Bronchial epithelial cell (primary cell): ENCODE measurements at regions not wholly inside any gene's neighbourhood (a gene's known extent, or its start where the extent isn't known, plus 50 kb on each side); places are given as distances from the start of the nearest gene placed in this dataset.

Experiments used
- DNase-seq: peaks from one replicate; pipeline ENCODE4 v3.0.0-alpha.2; 2010; ENCODE audit warnings: low read depth
- FAIRE-seq: peaks from 2 replicates; lab custom pipeline; 2011; peaks lifted over from hg19 to GRCh38; lab: Jason Lieb, UNC
- H3K27me3 ChIP-seq: 2 replicates; pipeline ENCODE4 v1.5.1; 2011; ENCODE audit warnings: low read length; ENCODE audit not compliant: control insufficient read depth, insufficient read depth
- H3K36me3 ChIP-seq: 2 replicates; pipeline ENCODE4 v1.5.1; 2011; ENCODE audit warnings: low read length; ENCODE audit not compliant: control insufficient read depth, insufficient read depth
- H3K4me3 ChIP-seq: 2 replicates; pipeline ENCODE4 v1.5.1; 2011; ENCODE audit warnings: mild to moderate bottlenecking, low read depth, low read length, control low read depth
- CTCF ChIP-seq: IDR thresholded peaks from 2 replicates; pipeline ENCODE4 v1.5.1; 2011; ENCODE audit warnings: mild to moderate bottlenecking, moderate library complexity, low read length, control low read depth, inconsistent platforms; ENCODE audit not compliant: insufficient read depth, severe bottlenecking

GRCh38 chr5:4642525-4642924, 497.6 kb upstream of the ADAMTS16 start:
- no peak for TF ChIP-seq CTCF
- no peak for FAIRE-seq
- no peaks in the 10 kb centered on the region for H3K27me3 ChIP-seq

GRCh38 chr5:4643190-4643589, 496.9 kb upstream of the ADAMTS16 start:
- no peak for DNase-seq
- no peak for FAIRE-seq
- Histone ChIP-seq H3K4me3 (no peak overlapping the region), H3K27me3 (no peaks in the 10 kb centered on the region), H3K36me3 (no peaks in the 10 kb centered on the region)
- no peak for TF ChIP-seq CTCF

More at GRCh38 chr5:4642525-4642924, 497.6 kb upstream of the ADAMTS16 start:
- Histone ChIP-seq H3K4me3 (no peak overlapping the region), H3K36me3 (no peaks in the 10 kb centered on the region)
- no peak for DNase-seq

- H3K36me3 ChIP-seq = no peaks in the 10 kb centered on the region
- FAIRE-seq = no peak
- H3K4me3 ChIP-seq = no peak overlapping the region
- TF ChIP-seq CTCF = no peak
- no peaks in the 10 kb centered on the region for H3K27me3 ChIP-seq
- no peak for DNase-seq
Measured at GRCh38 chr5:4643960-4644359, 496.2 kb upstream of the ADAMTS16 start.

- TF ChIP-seq CTCF = no peak
- H3K4me3 ChIP-seq = no peak overlapping the region
- H3K27me3 ChIP-seq = no peaks in the 10 kb centered on the region
- no peaks in the 10 kb centered on the region for H3K36me3 ChIP-seq
- no peak for DNase-seq
- no peak for FAIRE-seq
Measured at GRCh38 chr5:4646715-4647375, 493.3 kb upstream of the ADAMTS16 start.

GRCh38 chr5:4647955-4648354, 492.2 kb upstream of the ADAMTS16 start:
- Histone ChIP-seq H3K36me3 (no peaks in the 10 kb centered on the region), H3K4me3 (no peak overlapping the region), H3K27me3 (no peaks in the 10 kb centered on the region)
- TF ChIP-seq CTCF = no peak
- FAIRE-seq (no peak), DNase-seq (no peak)
